HG03159 (cell line): ENCODE measurements at regions not wholly inside any gene's neighbourhood (a gene's known extent, or its start where the extent isn't known, plus 50 kb on each side); places are given as distances from the start of the nearest gene placed in this dataset.
"Not testable (repeated sequence)": the region's sequence is repeated elsewhere in the genome, so short reads cannot be mapped to it uniquely, and the experiment has no call there.

Experiments
- ATAC-seq: cut with Tn5 transposase; IDR thresholded peaks from one replicate; pipeline ENCODE4 v1.9.1; 2021; ENCODE audit warnings: mild to moderate bottlenecking, moderate library complexity; ENCODE audit not compliant: unreplicated experiment

GRCh38 chr5:7072188-7072587 is 323.8 kb upstream of the ADCY2 start:
- ATAC-seq: no peak

- ATAC-seq: no peak
Observed at GRCh38 chr5:7073666-7074065, 322.3 kb upstream of the ADCY2 start.

DNA sequence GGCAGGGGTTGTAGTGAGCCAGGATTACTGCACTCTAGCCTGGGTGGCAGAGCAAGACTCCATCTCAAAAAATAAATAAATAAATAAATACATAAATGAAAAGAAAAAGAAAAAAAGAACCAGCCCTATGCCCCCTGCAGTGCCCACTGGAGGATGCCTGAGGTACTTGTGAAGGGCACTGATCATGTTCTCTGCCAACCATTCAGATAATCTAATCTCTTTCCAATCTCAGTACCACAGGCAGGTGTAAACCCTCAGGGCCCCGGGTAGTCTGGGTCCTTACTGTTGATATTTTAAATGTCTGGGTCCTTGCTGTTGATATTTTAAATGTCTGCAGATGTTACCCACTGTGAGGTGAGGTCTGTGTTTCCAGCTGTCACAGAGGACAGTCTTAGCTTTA is 321.8 kb upstream of the ADCY2 start:
- no peak for ATAC-seq

- no peak for ATAC-seq
Observed at GRCh38 chr5:7075470-7075869, 320.5 kb upstream of the ADCY2 start.

DNA sequence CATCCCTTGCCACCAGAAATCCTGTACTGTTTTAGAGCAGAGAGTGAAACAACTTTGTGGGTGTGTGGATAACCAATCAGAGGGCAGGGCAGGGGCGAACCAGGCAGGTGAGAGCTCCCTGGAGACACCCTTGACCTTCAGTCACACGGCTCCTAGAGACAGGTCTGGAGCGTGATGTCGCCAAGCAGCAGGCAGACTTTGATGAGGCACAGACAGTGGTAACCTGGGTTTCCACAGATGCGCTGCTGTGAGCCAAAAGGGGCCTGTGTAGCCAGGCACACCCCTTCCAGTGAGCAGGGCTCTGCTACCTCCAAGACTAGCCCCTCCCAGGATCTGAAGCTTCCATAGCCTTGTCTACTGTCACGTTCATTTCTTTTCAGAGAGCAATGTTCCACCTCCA is 317.8 kb upstream of the ADCY2 start:
- no peak for ATAC-seq

- no peak for ATAC-seq
Observed at GRCh38 chr5:7078901-7079300, 317.0 kb upstream of the ADCY2 start.

GRCh38 chr5:7080501-7080900 is 315.4 kb upstream of the ADCY2 start:
- no peak for ATAC-seq

DNA sequence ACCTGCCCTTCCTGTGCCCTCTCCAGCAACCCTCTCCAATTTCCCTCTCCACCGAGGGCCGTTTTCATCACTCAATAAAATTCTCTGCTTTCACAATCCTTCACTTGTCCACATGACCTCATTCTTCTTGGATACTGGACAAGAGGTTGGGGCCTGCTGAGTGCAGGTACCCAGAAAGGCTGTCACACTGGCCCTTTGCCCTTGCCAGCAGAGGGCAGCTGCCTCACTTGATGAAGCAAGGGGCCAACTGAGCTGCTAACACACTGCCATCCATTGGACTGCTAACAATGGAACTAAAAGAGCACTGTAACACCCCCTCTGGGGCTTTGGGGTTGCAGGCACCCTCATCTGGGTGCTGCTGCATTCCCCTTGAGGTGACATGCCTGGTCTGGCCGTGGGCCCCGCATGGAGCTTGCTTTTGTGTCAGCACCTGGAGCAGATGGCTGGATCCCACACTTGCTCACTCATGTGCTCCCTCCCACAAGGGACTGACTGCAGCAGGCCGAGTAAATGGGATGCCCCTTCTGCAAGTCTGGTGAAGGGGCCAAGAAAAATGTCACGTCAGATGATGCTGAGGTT is 308.1 kb upstream of the ADCY2 start:
- no peak for ATAC-seq

- no peak for ATAC-seq
Observed at GRCh38 chr5:7088849-7089248, 307.1 kb upstream of the ADCY2 start.

DNA sequence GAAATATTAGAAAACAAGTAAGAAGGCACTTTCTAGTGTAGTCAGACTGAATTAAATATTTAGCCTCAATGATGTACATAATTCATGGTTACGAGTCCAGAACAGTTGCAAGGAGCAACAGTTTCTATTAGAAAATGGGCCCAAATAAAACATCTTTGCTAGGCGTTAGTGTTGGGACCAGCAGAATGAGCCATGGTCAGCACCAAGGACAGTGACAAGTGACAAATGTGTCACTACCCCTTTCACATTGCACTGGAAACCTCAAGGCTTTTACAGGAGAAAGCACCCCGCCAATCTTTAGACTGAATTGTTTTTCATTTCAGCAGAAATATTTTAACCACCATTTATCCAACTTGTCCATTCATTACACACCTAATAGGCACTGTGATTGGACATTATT is 301.3 kb upstream of the ADCY2 start:
- ATAC-seq: no peak

GRCh38 chr5:7096294-7096693 is 299.6 kb upstream of the ADCY2 start:
- ATAC-seq: no peak

DNA sequence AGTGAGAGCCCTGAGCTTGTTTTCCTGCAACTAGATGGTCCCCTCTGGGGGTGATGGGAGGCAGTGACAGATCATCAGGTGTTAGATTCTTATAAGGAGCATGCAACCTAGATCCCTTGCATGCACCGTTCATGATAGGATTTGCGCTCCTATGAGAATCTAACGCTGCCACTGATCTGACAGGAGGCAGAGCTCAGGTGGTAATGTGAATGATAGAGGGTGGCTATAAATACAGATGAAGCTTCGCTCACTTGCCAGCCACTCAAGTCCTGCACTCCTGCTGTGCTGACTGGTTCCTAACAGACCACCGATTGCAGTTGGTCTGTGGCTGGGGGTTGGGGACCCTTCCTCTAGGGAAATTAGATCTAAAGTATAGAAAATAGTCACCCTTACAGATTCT is 290.6 kb upstream of the ADCY2 start:
- no peak for ATAC-seq

GRCh38 chr5:7117961-7118360 is 278.0 kb upstream of the ADCY2 start:
- ATAC-seq: no peak

DNA sequence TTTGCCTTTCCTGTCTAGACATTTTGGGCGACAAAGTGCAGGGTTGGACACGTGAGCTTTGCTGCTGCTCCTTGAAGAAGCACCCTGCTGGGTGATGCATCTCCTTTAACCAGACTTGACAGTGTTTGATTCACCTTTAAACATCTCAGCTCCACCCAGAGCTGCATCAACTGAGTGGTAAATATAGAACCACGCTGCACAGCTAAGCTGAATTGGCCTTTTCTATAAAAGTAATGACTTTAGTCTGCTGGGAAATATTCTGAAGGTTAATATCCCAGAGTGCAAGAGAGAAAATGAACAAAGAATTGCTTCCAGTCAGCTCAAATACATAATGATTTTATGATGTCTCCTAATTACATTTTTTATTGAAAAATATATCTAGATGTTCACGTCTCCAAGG is 264.3 kb upstream of the ADCY2 start:
- ATAC-seq: no peak

DNA sequence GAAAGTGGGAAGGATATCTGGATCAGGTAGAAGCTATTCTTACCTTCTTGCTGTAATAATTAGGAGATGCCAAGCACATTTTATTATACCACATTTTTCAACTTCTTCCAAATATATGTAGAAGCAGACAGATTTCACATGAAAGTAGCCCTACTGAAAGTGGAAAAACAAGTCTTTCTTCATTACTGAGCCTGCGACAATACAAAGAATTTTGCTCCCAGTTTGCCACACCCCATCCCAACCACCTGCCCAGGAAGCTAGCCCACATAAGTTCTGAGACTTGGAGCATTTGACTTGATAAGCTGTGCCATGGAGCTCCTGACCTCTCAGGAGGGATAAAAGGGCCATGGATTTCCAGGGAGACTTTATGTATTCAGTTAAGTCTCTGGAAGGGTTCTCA is 249.1 kb upstream of the ADCY2 start:
- ATAC-seq: no peak

GRCh38 chr5:7157083-7157482 is 238.9 kb upstream of the ADCY2 start:
- no peak for ATAC-seq

DNA sequence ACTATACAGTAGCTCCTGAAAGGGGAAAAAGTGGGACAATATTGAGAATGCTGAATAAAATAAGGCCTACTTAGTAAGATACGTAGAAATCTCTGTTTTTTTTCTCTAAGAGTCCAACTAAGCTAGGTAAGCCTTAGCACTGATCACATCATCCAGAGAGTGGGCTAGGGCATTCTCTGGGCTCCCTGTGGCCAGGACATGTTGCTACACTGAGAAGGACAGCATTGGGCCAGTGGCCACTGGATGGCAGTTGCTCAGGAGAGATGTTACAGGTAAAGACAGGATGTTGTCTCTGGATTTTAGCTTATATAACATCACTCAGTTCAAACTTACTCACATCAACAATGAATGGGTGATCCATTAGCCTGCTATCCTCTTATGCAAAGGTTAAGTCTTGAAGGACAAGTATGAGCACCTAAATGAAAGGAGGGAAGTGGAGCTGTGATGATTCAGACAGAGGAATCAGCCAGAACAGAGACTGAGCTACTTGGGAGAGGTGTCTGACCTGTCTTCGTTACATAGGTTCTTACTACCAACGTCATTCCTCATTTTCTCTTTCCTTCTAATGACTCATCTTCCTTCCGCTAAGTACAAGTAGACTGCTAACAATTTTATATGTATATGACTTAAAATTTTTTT is 226.6 kb upstream of the ADCY2 start:
- ATAC-seq: no peak

DNA sequence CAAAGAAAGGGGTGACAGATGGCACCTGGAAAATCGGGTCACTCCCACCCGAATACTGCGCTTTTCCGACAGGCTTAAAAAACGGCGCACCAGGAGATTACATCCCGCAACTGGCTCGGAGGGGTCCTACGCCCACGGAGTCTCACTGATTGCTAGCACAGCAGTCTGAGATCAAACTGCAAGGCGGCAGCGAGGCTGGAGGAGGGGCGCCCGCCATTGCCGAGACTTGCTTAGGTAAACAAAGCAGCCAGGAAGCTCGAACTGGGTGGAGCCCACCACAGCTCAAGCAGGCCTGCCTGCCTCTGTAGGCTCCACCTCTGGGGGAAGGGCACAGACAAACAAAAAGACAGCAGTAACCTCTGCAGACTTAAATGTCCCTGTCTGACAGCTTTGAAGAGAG is 225.2 kb upstream of the ADCY2 start:
- ATAC-seq: not testable (repeated sequence)

GRCh38 chr5:7179364-7179763 is 216.6 kb upstream of the ADCY2 start:
- no peak for ATAC-seq

DNA sequence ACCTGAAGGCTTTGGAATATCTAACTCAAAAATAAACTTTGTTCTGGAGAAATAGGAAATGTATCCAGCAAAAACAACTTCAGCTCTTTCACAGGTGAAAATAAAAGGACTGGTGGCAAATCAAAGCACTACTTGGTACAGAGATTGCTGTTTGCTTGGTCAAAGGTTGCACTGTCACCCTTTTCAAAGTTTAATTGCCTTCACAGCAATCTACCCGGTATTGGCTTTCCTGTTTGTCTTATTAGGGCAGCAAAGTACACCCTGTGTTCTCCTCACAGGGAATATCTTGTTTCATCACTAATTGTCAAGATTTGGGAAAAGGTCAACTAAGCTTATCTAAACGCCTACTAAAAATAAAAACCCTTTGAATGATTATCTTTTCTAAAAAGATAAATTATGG is 214.1 kb upstream of the ADCY2 start:
- no peak for ATAC-seq

GRCh38 chr5:7185742-7186141 is 210.2 kb upstream of the ADCY2 start:
- ATAC-seq: no peak

DNA sequence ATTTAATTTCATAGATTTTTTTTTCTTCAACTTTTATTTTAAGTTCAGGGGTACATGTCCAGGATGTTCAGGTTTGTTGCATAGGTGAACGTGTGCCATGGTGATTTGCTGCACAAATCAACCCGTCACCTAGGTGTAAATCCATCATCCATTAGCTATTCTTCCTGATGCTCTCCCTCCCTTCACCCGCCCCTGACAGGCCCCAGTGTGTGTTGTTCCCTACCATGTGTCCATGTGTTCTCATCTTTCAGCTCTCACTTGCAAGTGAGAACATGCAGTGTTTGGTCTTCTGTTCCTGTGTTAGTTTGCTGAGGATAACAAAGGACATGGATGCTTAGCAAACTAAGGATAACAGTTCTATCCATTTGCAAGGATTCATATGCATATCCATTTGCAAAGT is 209.1 kb upstream of the ADCY2 start:
- ATAC-seq: no peak

- ATAC-seq: no peak
Observed at GRCh38 chr5:7190712-7191250, 205.2 kb upstream of the ADCY2 start.
